HEK293T (cell line): ENCODE measurements at regions not wholly inside any gene's neighbourhood (a gene's known extent, or its start where the extent isn't known, plus 50 kb on each side); places are given as distances from the start of the nearest gene placed in this dataset.

Experiments used
- CTCF ChIA-PET: fragments of 350-600 bp; formaldehyde crosslinking; extraction: SDS; loops from one replicate; lab custom pipeline; 2021; ENCODE audit warnings: antibody characterized with exemption, inconsistent platforms; lab: Yijun Ruan, JAX
- POLR2A ChIA-PET: fragments of 350-600 bp; formaldehyde crosslinking; extraction: SDS; loops from one replicate; lab custom pipeline; 2020; ENCODE audit warnings: antibody characterized with exemption, inconsistent platforms; lab: Yijun Ruan, JAX
- DNase-seq: peaks from one replicate; pipeline ENCODE4 v3.0.0; 2012; ENCODE audit warnings: mixed read lengths; ENCODE audit errors: extremely low spot score
- ARNT ChIP-seq: fragments of 450-650 bp; IDR thresholded peaks from 2 replicates; pipeline ENCODE4 v1.6.1; 2017; ENCODE audit warnings: mild to moderate bottlenecking
- BHLHE40 ChIP-seq: fragments of 450-650 bp; IDR thresholded peaks from 2 replicates; pipeline ENCODE4 v1.6.1; 2016; ENCODE audit warnings: mild to moderate bottlenecking, moderate library complexity, borderline replicate concordance
- CTBP1 ChIP-seq: fragments of 450-650 bp; IDR thresholded peaks from 2 replicates; pipeline ENCODE4 v1.6.1; 2016; ENCODE audit warnings: borderline replicate concordance
- ELF4 ChIP-seq: fragments of 450-650 bp; IDR thresholded peaks from 2 replicates; pipeline ENCODE4 v1.6.1; 2017; ENCODE audit warnings: antibody characterized with exemption
- FOXA1 ChIP-seq: fragments of 450-650 bp; IDR thresholded peaks from 2 replicates; pipeline ENCODE4 v1.6.1; 2016; ENCODE audit warnings: mild to moderate bottlenecking
- FOXK2 ChIP-seq: fragments of 450-650 bp; IDR thresholded peaks from 2 replicates; pipeline ENCODE4 v1.6.1; 2016; ENCODE audit warnings: mild to moderate bottlenecking
- FOXM1 ChIP-seq: fragments of 450-650 bp; IDR thresholded peaks from 2 replicates; pipeline ENCODE4 v1.6.1; 2017; ENCODE audit warnings: mild to moderate bottlenecking, borderline replicate concordance
- HDGF ChIP-seq: fragments of 450-650 bp; IDR thresholded peaks from 2 replicates; pipeline ENCODE4 v1.6.1; 2017; ENCODE audit warnings: antibody characterized with exemption, borderline replicate concordance
- L3MBTL2 ChIP-seq: fragments of 450-650 bp; conservative IDR thresholded peaks from 2 replicates; pipeline ENCODE4 v1.6.1; 2016; ENCODE audit warnings: mild to moderate bottlenecking
- LEF1 ChIP-seq: fragments of 450-650 bp; IDR thresholded peaks from 2 replicates; pipeline ENCODE4 v1.6.1; 2017; ENCODE audit warnings: mild to moderate bottlenecking, borderline replicate concordance
- NFRKB ChIP-seq: fragments of 450-650 bp; IDR thresholded peaks from 2 replicates; pipeline ENCODE4 v1.6.1; 2016; ENCODE audit warnings: mild to moderate bottlenecking, moderate library complexity
- SP1 ChIP-seq: fragments of 450-650 bp; IDR thresholded peaks from 2 replicates; pipeline ENCODE4 v1.6.1; 2017
- SUZ12 ChIP-seq: fragments of 450-650 bp; IDR thresholded peaks from 2 replicates; pipeline ENCODE4 v1.6.1; 2016; ENCODE audit warnings: mild to moderate bottlenecking
- TARDBP ChIP-seq: fragments of 450-650 bp; IDR thresholded peaks from 2 replicates; pipeline ENCODE4 v1.6.1; 2016
- ZNF384 ChIP-seq: fragments of 450-650 bp; IDR thresholded peaks from 2 replicates; pipeline ENCODE4 v1.6.1; 2016
- TF ChIP-seq, protein P1 (sequence below): fragments of 450-650 bp; IDR thresholded peaks from 2 replicates; pipeline ENCODE4 v1.6.1; 2016

DNA sequence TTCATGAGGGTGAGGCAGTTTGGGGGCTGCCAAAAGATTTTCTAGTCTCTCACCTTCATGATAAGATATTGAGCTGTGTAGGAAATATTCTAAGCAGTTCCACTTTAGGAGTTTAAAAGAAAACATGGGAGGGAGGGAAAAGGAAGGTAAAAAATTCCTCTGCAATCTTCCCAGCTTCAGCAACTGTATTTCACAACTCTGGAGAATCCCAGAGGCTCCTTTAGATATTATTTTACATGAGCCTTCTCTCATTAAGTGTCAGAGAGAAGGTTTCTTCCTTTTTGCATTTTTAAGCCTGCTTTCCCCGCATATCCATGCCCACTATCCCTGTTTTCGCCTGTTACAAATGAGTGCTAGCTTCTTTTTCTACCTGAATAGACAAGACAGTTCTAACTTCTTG is 289.4 kb downstream of the CHRM3 start:
- POLR2A ChIA-PET = no interaction called here
- no peak for DNase-seq
- CTCF ChIA-PET = no interaction called here
- TF ChIP-seq, protein P1, sequence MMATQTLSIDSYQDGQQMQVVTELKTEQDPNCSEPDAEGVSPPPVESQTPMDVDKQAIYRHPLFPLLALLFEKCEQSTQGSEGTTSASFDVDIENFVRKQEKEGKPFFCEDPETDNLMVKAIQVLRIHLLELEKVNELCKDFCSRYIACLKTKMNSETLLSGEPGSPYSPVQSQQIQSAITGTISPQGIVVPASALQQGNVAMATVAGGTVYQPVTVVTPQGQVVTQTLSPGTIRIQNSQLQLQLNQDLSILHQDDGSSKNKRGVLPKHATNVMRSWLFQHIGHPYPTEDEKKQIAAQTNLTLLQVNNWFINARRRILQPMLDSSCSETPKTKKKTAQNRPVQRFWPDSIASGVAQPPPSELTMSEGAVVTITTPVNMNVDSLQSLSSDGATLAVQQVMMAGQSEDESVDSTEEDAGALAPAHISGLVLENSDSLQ = no peak
- TF ChIP-seq TARDBP = no peak
- no peak for TF ChIP-seq ZNF384
- TF ChIP-seq LEF1 = no peak
- no peak for TF ChIP-seq ELF4
- TF ChIP-seq BHLHE40 = no peak
- TF ChIP-seq FOXM1 = no peak
- no peak for TF ChIP-seq L3MBTL2
- no peak for TF ChIP-seq CTBP1
- no peak for TF ChIP-seq ARNT
- no peak for TF ChIP-seq SUZ12
- TF ChIP-seq FOXK2 = no peak
- no peak for TF ChIP-seq HDGF
- no peak for TF ChIP-seq SP1
- TF ChIP-seq NFRKB = no peak
- no peak for TF ChIP-seq FOXA1

DNA sequence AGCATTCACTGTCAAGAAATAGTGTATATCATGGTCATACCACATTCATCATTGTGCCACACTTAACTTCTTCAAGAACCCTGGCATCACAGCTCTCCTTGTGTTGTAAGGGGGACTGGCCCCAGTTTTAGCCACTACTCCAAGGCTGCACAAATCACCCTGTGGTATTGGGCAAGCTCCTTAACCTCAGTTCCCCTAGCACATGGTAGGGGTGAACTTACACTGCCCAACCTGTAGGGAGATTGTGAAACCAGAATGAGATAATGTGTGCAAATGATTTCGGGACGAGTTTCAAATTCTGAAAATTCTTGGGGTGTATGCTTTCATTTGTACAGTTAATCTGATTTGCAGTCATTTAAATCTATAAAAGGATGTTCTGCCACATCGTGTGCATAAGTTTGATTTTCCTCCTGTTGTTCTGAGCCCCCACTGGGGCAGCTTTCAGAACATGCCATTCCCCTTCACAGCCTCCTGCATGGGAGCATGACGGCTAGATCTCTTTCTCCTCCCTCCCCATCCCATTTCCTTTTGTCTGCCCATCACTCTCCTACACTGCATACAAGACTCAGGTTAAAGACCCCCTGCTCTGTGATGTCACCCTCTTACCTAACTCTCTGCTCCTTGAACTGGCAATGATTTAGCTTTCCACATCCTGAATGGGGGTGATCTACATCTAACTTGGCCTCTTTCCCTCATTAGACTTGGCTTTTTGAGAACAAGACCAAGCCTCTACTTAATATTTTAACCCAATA is 290.3 kb downstream of the CHRM3 start:
- TF ChIP-seq HDGF = no peak
- no peak for TF ChIP-seq FOXK2
- no peak for TF ChIP-seq SP1
- TF ChIP-seq NFRKB = no peak
- TF ChIP-seq, protein P1 = no peak
- no peak for TF ChIP-seq FOXM1
- TF ChIP-seq FOXA1 = no peak
- TF ChIP-seq CTBP1 = no peak
- no peak for TF ChIP-seq ZNF384
- no peak for TF ChIP-seq SUZ12
- no peak for TF ChIP-seq ARNT
- no peak for DNase-seq
- CTCF ChIA-PET = no interaction called here
- POLR2A ChIA-PET = no interaction called here

DNA sequence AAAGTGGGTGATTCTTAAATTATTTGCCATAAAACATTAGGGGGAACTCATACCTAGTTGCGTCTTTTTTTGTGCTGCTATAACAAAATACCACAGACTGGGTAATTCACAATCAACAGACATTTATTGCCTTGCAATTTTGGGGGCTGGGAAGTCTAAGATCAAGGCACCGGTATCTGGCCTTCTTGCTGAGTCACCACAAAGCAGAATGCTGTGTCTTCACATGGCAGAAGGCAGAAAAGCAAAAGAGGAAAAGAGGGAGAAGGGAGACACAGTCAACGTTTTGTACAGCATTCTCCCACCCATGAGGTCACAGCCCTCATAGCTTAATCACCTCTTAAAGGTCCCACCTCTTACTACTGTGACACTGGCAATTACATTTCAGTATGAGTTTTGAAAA is 291.0 kb downstream of the CHRM3 start:
- ChIA-PET POLR2A (no interaction called here), CTCF (no interaction called here)
- TF ChIP-seq FOXA1 (no peak), HDGF (no peak), SP1 (no peak), ELF4 (no peak), LEF1 (no peak), ZNF384 (no peak), CTBP1 (no peak), FOXK2 (no peak), L3MBTL2 (no peak), TARDBP (no peak), FOXM1 (no peak), BHLHE40 (no peak), NFRKB (no peak), SUZ12 (no peak), ARNT (no peak)
- TF ChIP-seq, protein P1 = no peak
- no peak for DNase-seq

DNA sequence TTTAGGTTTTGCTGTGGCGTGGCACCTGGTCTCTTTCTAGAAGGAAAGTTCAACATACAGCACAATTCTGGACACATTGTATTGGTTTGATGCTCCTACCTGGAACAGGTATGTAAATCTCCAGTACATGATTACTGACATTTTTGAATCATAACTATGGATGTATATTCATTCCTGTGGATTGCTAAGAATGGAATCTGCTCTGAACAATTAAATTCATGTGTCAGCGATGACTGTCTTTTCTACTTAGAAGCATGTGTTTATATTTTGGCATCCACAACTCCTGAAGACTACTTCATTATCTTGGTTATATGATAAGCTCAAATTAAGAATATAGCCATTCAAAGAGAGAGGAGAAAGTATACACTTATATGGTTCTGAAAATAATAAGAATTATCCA is 291.8 kb downstream of the CHRM3 start:
- ChIA-PET POLR2A (no interaction called here), CTCF (no interaction called here)
- no peak for DNase-seq
- TF ChIP-seq NFRKB (no peak), HDGF (no peak), FOXK2 (no peak), ELF4 (no peak), ZNF384 (no peak), LEF1 (no peak), SP1 (no peak), BHLHE40 (no peak), L3MBTL2 (no peak), ARNT (no peak), FOXM1 (no peak), TARDBP (no peak), FOXA1 (no peak), SUZ12 (no peak), CTBP1 (no peak)

DNA sequence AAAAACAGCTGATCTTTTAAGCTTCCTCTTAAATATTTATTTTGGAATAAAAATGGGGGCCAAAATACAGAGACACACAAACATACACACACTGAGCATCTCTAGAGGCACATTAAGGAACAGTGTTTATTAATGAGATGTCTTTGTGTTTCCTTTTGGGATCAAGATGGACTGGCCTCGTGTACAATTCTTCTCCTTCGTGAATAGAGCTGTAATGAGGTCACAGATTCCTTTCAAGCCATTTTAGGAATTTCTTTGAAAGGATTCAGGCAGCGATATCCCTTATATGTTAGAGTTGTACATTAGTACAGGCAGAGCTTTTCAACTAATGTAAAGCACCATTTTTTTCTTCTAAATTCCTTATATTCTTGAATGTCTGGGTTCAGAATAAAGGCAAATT is 295.7 kb downstream of the CHRM3 start:
- no peak for TF ChIP-seq L3MBTL2
- no peak for TF ChIP-seq ZNF384
- no peak for TF ChIP-seq TARDBP
- ChIA-PET POLR2A (no interaction called here), CTCF (interaction anchor here (0.6 kb wide), 1 partner anchor 22 kb away, joined by 3 read pairs; no protein-coding TSS in a partner anchor)
- no peak for DNase-seq

DNA sequence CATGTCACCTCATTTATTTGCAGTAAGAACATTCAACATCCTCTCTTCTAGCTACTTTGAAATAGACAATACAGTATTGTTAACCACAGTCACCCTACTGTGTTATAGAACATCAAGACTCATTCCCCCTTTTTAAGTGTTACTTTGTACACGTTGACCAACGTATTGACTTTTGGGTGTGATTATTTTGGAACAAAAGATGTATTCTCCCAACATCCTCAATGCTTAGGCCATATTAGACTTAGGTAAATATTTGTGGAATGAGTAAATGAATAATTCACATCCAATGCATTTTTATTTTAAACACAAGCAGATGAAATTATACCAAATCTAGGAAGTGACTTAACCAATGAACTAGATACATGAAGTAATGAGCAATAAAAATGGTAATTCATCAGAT is 296.6 kb downstream of the CHRM3 start:
- CTCF ChIA-PET = no interaction called here
- no peak for TF ChIP-seq LEF1
- TF ChIP-seq FOXM1 = no peak
- POLR2A ChIA-PET = no interaction called here
- DNase-seq = no peak

DNA sequence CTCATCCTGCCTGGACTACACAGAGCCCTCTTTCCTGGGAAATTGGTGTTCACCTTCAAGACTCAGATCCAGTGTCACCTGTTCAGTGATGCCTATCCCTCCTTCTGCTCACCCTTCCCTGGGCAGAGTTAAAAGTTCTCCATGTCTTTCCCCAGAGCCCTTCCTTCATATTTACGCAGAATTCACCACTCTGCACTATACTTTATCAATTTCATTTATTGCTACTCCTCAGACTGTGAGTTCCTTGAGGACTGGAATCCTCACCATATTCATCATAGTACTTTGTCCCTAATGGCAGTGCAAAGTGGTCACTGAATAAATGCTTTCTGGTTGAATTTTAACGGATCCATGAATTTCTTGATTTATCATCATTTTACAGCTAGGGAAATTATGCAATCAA is 300.0 kb downstream of the CHRM3 start:
- TF ChIP-seq NFRKB = no peak
- TF ChIP-seq ZNF384 = no peak

More for the DNA sequence above, 300.0 kb downstream of the CHRM3 start:
- CTCF ChIA-PET = no interaction called here
- DNase-seq = no peak
- POLR2A ChIA-PET = no interaction called here
